HG02678 (cell line): ENCODE measurements at regions not wholly inside any gene's neighbourhood (a gene's known extent, or its start where the extent isn't known, plus 50 kb on each side); places are given as distances from the start of the nearest gene placed in this dataset.
"Not testable (repeated sequence)": the region's sequence is repeated elsewhere in the genome, so short reads cannot be mapped to it uniquely, and the experiment has no call there.

ENCODE experiments used
- ATAC-seq: cut with Tn5 transposase; IDR thresholded peaks from one replicate; pipeline ENCODE4 v1.9.1; 2021; ENCODE audit warnings: mild to moderate bottlenecking, moderate library complexity; ENCODE audit not compliant: unreplicated experiment

GRCh38 chr1:120550335-120550734, 135.5 kb downstream of the NBPF8 start:
- not testable (repeated sequence) for ATAC-seq

GRCh38 chr1:120552190-120552589, 137.4 kb downstream of the NBPF8 start:
- not testable (repeated sequence) for ATAC-seq

- not testable (repeated sequence) for ATAC-seq
Measured at GRCh38 chr1:120557605-120558302, 142.9 kb downstream of the NBPF8 start.

- ATAC-seq = peak; percentile 84
Measured at GRCh38 chr1:120558303-120559060, 143.6 kb downstream of the NBPF8 start.

- ATAC-seq = not testable (repeated sequence)
Measured at GRCh38 chr1:120561767-120562166, 146.9 kb downstream of the NBPF8 start.

- not testable (repeated sequence) for ATAC-seq
Measured at GRCh38 chr1:120565396-120565795, 150.6 kb downstream of the NBPF8 start.

GRCh38 chr1:120567620-120568019, 152.8 kb downstream of the NBPF8 start:
- not testable (repeated sequence) for ATAC-seq

- not testable (repeated sequence) for ATAC-seq
Measured at GRCh38 chr1:120575201-120575600, 148.5 kb upstream of the NBPF26 start.

- ATAC-seq = not testable (repeated sequence)
Measured at GRCh38 chr1:120582135-120582534, 141.6 kb upstream of the NBPF26 start.

GRCh38 chr1:120586053-120586452, 137.7 kb upstream of the NBPF26 start:
- not testable (repeated sequence) for ATAC-seq

GRCh38 chr1:120588811-120589210, 134.9 kb upstream of the NBPF26 start:
- ATAC-seq = not testable (repeated sequence)

GRCh38 chr1:120591774-120592173, 132.0 kb upstream of the NBPF26 start:
- not testable (repeated sequence) for ATAC-seq

- ATAC-seq = not testable (repeated sequence)
Measured at GRCh38 chr1:120592943-120593342, 130.8 kb upstream of the NBPF26 start.

GRCh38 chr1:120593648-120594047, 130.1 kb upstream of the NBPF26 start:
- not testable (repeated sequence) for ATAC-seq

- ATAC-seq = not testable (repeated sequence)
Measured at GRCh38 chr1:120598331-120598951, 125.3 kb upstream of the NBPF26 start.

GRCh38 chr1:120599511-120599910, 124.2 kb upstream of the NBPF26 start:
- not testable (repeated sequence) for ATAC-seq

GRCh38 chr1:120600442-120601041, 123.2 kb upstream of the NBPF26 start:
- ATAC-seq = not testable (repeated sequence)

- ATAC-seq = not testable (repeated sequence)
Measured at GRCh38 chr1:120607882-120608281, 115.9 kb upstream of the NBPF26 start.

- ATAC-seq = not testable (repeated sequence)
Measured at GRCh38 chr1:120608314-120609014, 115.3 kb upstream of the NBPF26 start.

GRCh38 chr1:120609015-120609573, 114.7 kb upstream of the NBPF26 start:
- not testable (repeated sequence) for ATAC-seq
